ENCODE measurements at regions not wholly inside any gene's neighbourhood (a gene's known extent, or its start where the extent isn't known, plus 50 kb on each side); places are given as distances from the start of the nearest gene placed in this dataset.
A peak's percentile ranks its signal among the peaks of the same experiment; 100 is the strongest.

GRCh38 chr5:19172926-19173470, 815.0 kb downstream of the CDH18 start:
- FAIRE-seq, result no peak

DNA sequence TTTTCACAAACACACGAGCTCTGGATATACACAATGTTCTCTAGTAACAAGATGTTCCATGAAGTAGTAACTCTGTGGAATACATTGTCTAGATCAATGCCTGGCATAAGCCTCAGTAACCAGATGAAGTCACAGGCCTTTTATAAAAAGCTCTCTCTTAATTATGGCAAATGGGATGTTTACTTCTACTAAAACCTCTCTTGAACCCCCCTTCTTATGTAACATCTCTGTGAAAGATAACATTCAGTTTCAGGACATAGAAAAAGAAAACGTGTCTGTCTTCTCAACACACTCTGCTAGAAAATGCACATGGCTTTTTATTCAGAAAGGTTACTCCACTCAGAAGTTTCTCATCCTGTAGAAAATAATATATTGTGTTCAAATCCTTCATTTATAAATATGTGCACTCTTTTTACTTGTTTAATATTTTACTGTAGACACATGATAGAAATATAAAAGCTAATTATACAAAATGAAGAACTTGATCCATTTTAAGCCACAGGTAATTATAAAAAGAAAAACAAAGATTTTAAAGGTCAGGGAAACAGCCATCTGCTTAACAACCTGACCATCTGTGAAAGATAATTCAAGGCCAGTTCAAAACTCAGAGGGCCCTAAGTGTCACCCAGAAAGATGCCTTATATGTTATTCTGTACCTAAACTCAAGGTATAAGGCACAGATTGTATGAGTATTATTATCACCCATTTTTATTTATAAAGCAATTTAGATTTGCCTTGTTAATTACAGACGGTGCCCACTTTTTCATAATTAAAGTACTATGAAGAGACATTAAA, 812.0 kb downstream of the CDH18 start:
- intact Hi-C loops (cut with DNase I), result no loop called here
- DNase-seq (no peak), ATAC-seq (peak in 2 of 4 donors; percentile 41 to 43), FAIRE-seq (no peak)
- TF ChIP-seq, protein P1, sequence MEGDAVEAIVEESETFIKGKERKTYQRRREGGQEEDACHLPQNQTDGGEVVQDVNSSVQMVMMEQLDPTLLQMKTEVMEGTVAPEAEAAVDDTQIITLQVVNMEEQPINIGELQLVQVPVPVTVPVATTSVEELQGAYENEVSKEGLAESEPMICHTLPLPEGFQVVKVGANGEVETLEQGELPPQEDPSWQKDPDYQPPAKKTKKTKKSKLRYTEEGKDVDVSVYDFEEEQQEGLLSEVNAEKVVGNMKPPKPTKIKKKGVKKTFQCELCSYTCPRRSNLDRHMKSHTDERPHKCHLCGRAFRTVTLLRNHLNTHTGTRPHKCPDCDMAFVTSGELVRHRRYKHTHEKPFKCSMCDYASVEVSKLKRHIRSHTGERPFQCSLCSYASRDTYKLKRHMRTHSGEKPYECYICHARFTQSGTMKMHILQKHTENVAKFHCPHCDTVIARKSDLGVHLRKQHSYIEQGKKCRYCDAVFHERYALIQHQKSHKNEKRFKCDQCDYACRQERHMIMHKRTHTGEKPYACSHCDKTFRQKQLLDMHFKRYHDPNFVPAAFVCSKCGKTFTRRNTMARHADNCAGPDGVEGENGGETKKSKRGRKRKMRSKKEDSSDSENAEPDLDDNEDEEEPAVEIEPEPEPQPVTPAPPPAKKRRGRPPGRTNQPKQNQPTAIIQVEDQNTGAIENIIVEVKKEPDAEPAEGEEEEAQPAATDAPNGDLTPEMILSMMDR (IDR thresholded peaks at IDR 0.05), result no peak
- no peak overlapping the region for H3K4me3 ChIP-seq
- H3K9me3 ChIP-seq, result no peaks in the 10 kb centered on the region
- H3K27ac ChIP-seq, result no peak overlapping the region
- WGBS, 2 donors, result 28 to 34% methylated on average over 3 of the region's 3 CpGs
- H3K36me3 ChIP-seq, result no peaks in the 10 kb centered on the region
- H3K4me1 ChIP-seq, result peaks cover 0 to 12% (median 0%) of the 10 kb centered on the region in 3 donors
- H3K27me3 ChIP-seq, result no peaks in the 10 kb centered on the region

More at GRCh38 chr5:19172926-19173470, 815.0 kb downstream of the CDH18 start:
- Histone ChIP-seq H3K9me3 (no peaks in the 10 kb centered on the region), H3K27me3 (no peaks in the 10 kb centered on the region), H3K27ac (no peak overlapping the region), H3K4me3 (no peak overlapping the region), H3K36me3 (no peaks in the 10 kb centered on the region), H3K4me1 (peaks cover 0 to 12% (median 0%) of the 10 kb centered on the region in 3 donors)
- 84 to 87% methylated on average over 6 of the region's 6 CpGs for WGBS, 2 donors
- DNase-seq (no peak), ATAC-seq (no peak)
- intact Hi-C loops (cut with DNase I), result no loop called here
- TF ChIP-seq, protein P1 (IDR thresholded peaks at IDR 0.05), result no peak

DNA sequence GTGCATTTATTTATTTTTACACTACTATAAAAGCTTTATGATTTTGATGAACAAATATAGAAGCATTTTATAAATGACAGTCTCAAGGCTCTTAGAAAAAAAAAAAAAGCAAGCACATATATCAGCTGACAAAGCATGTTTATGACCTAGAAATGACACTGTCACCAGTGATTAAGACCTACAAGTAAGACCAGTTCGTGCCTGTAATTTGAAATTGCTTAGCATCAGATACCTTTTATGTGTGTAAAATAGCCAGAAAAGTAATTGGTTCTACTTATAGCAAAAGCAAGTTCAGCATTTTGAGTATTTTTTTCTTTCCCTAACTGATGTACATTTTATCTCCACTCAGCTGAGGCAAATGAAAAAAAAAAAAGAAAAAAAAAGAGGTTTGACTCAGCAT, 808.4 kb downstream of the CDH18 start:
- peak in 2 of 4 donors; percentile 23 to 66 for ATAC-seq
- peaks cover 0 to 4% (median 0%) of the 10 kb centered on the region in 3 donors for H3K4me1 ChIP-seq
- H3K27ac ChIP-seq, result no peak overlapping the region
- 1 to 3% methylated on average over 1 of the region's 1 CpG for WGBS, 2 donors
- no peak overlapping the region for H3K4me3 ChIP-seq
- TF ChIP-seq, protein P1 (IDR thresholded peaks at IDR 0.05), result no peak
- H3K9me3 ChIP-seq, result no peaks in the 10 kb centered on the region
- intact Hi-C loops (cut with DNase I), result no loop called here
- no peaks in the 10 kb centered on the region for H3K27me3 ChIP-seq
- no peak for DNase-seq
- no peaks in the 10 kb centered on the region for H3K36me3 ChIP-seq
- no peak for FAIRE-seq

DNA sequence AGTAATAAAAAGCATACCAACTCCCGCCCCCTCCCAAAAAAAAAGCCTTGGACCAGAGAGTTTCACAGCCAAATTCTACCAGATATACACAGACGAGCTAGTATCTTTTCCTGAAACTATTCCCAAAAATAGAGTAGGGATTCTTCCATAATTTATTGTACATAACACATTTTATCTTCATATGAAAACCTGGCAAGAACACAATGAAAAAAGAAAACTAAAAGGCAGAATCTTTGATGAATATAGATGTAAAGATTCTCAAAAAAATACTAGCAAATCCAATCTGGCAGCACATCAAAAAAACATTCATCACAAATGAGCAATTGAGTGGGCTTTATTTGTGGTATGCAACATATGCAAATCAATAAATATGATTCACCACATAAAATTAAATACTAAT, 798.8 kb downstream of the CDH18 start:
- H3K27ac ChIP-seq, result no peak overlapping the region
- no peak for FAIRE-seq

More for the DNA sequence above, 798.8 kb downstream of the CDH18 start:
- ATAC-seq (no peak), DNase-seq (no peak)
- Histone ChIP-seq H3K27me3 (no peaks in the 10 kb centered on the region), H3K4me1 (no peaks in the 10 kb centered on the region), H3K9me3 (no peaks in the 10 kb centered on the region), H3K4me3 (no peak overlapping the region), H3K36me3 (no peaks in the 10 kb centered on the region)
- WGBS, 2 donors, result 62 to 76% methylated on average over 2 of the region's 2 CpGs
- intact Hi-C loops (cut with DNase I), result no loop called here
- TF ChIP-seq, protein P1 (IDR thresholded peaks at IDR 0.05), result no peak
